ENCODE measurements at regions not wholly inside any gene's neighbourhood (a gene's known extent, or its start where the extent isn't known, plus 50 kb on each side); places are given as distances from the start of the nearest gene placed in this dataset.
A peak's percentile ranks its signal among the peaks of the same experiment; 100 is the strongest.

- DNase-seq, result no peak
Measured at GRCh38 chr13:47146991-47147811, 250.3 kb upstream of the HTR2A start.

GRCh38 chr13:47146136-47146535 is 249.3 kb upstream of the HTR2A start:
- DNase-seq, result no peak

- no peak for DNase-seq
Measured at GRCh38 chr13:47144782-47145181, 247.9 kb upstream of the HTR2A start.

GRCh38 chr13:47142105-47142504 is 245.3 kb upstream of the HTR2A start:
- no peak for DNase-seq

- no peak for DNase-seq
Measured at GRCh38 chr13:47139519-47139918, 242.7 kb upstream of the HTR2A start.

- DNase-seq, result no peak
Measured at GRCh38 chr13:47136504-47136941, 239.7 kb upstream of the HTR2A start.

GRCh38 chr13:47135800-47136503 is 239.1 kb upstream of the HTR2A start:
- no peak for DNase-seq

- DNase-seq, result no peak
Measured at GRCh38 chr13:47134939-47135489, 238.2 kb upstream of the HTR2A start.

- DNase-seq, result no peak
Measured at GRCh38 chr13:47133011-47133445, 236.2 kb upstream of the HTR2A start.

GRCh38 chr13:47129461-47129860 is 232.6 kb upstream of the HTR2A start:
- DNase-seq, result no peak

- peak in 1 of 2 experiments; percentile 23 for DNase-seq
Measured at GRCh38 chr13:47126432-47126831, 229.6 kb upstream of the HTR2A start.

GRCh38 chr13:47121092-47121763 is 224.4 kb upstream of the HTR2A start:
- DNase-seq, result no peak

GRCh38 chr13:47120282-47120681 is 223.4 kb upstream of the HTR2A start:
- DNase-seq, result no peak

- DNase-seq, result no peak
Measured at GRCh38 chr13:47119575-47120235, 222.9 kb upstream of the HTR2A start.

GRCh38 chr13:47117268-47117667 is 220.4 kb upstream of the HTR2A start:
- no peak for DNase-seq

- no peak for DNase-seq
Measured at GRCh38 chr13:47114030-47114429, 217.2 kb upstream of the HTR2A start.

GRCh38 chr13:47112903-47113299 is 216.0 kb upstream of the HTR2A start:
- DNase-seq, result no peak

- no peak for DNase-seq
Measured at GRCh38 chr13:47112205-47112902, 215.5 kb upstream of the HTR2A start.

GRCh38 chr13:47111499-47111898 is 214.6 kb upstream of the HTR2A start:
- DNase-seq, result no peak

- DNase-seq, result no peak
Measured at GRCh38 chr13:47110833-47111240, 214.0 kb upstream of the HTR2A start.

GRCh38 chr13:47110141-47110540 is 213.3 kb upstream of the HTR2A start:
- no peak for DNase-seq

GRCh38 chr13:47109028-47109427 is 212.2 kb upstream of the HTR2A start:
- no peak for DNase-seq

Measured in AML-193 (cell line).